Endothelial cell of umbilical vein (primary cell): ENCODE measurements at regions not wholly inside any gene's neighbourhood (a gene's known extent, or its start where the extent isn't known, plus 50 kb on each side); places are given as distances from the start of the nearest gene placed in this dataset.

Source experiments
- BruUV-seq: library from RNA; stranded (reverse); fragments of 400-500 nt; replicated peaks from 2 replicates; lab custom pipeline; 2021; lab: Mats Ljungman, UMichigan
- CTCF ChIA-PET: fragments of 300-600, 350-600 bp; sonication (Branson Sonifier 250); formaldehyde crosslinking; loops from one replicate; lab custom pipeline; 2021; ENCODE audit warnings: antibody characterized with exemption, inconsistent platforms; lab: Charles Lee
- POLR2A ChIA-PET: fragments of 300-600, 350-600 bp; sonication (Branson Sonifier 250); formaldehyde crosslinking; loops from one replicate; lab custom pipeline; 2021; ENCODE audit warnings: antibody characterized with exemption, inconsistent platforms; lab: Charles Lee
- DNase-seq: peaks from one replicate; pipeline ENCODE4 v3.0.0-alpha.2; 2011; ENCODE audit warnings: low read depth, low spot score
- FAIRE-seq: peaks from 2 replicates; lab custom pipeline; 2011; peaks lifted over from hg19 to GRCh38; lab: Jason Lieb, UNC
- H2AFZ ChIP-seq: 2 replicates; pipeline ENCODE4 v1.6.0; 2012; ENCODE audit warnings: low read depth, low read length, control low read depth, inconsistent platforms
- H3K27ac ChIP-seq: 2 replicates; pipeline ENCODE4 v1.5.1; 2011; ENCODE audit warnings: low read depth, mild to moderate bottlenecking, control low read depth, low read length, moderate library complexity; ENCODE audit not compliant: insufficient read depth
- H3K27me3 ChIP-seq, 2 experiments: 2 replicates each; pipeline versions ENCODE4 v1.6.0 to v1.6.1; 2011; ENCODE audit warnings: low read length in 2 of 2, mixed read lengths in 1 of 2; ENCODE audit not compliant: control insufficient read depth in 2 of 2, insufficient read depth in 2 of 2
- H3K36me3 ChIP-seq, 2 experiments: 2 replicates in 1 of 2; 3 replicates in 1 of 2; pipeline ENCODE4 v1.5.1; 2011; ENCODE audit warnings: low read length in 2 of 2, mild to moderate bottlenecking in 1 of 2, moderate library complexity in 1 of 2; ENCODE audit not compliant: control insufficient read depth in 2 of 2, insufficient read depth in 2 of 2; ENCODE audit errors: extremely low read depth in 1 of 2
- H3K4me1 ChIP-seq: 3 replicates; pipeline ENCODE4 v1.5.1; 2011; ENCODE audit warnings: mild to moderate bottlenecking, low read length; ENCODE audit not compliant: control insufficient read depth, insufficient read depth; ENCODE audit errors: extremely low read depth
- H3K4me2 ChIP-seq: 2 replicates; pipeline ENCODE4 v1.6.1; 2011; ENCODE audit warnings: low read length, control low read depth, mixed read lengths; ENCODE audit not compliant: insufficient read depth
- H3K4me3 ChIP-seq, 3 experiments: fragments of 200-600 bp in 1 of 3; sonication (generic), shearing (Covaris generic) in 1 of 3; replicated peaks in 1 of 3; 2 replicates each; pipeline ENCODE4 v1.5.1; 2011 to 2016; ENCODE audit warnings: control low read depth in 3 of 3, low read length in 3 of 3, mild to moderate bottlenecking in 2 of 3, inconsistent platforms in 1 of 3, low read depth in 1 of 3, moderate library complexity in 1 of 3; ENCODE audit not compliant: insufficient read depth in 1 of 3
- H3K79me2 ChIP-seq: 2 replicates; pipeline ENCODE4 v1.6.0; 2012; ENCODE audit warnings: low read length, inconsistent platforms; ENCODE audit not compliant: control insufficient read depth, insufficient read depth
- H3K9ac ChIP-seq: replicated peaks from 2 replicates; pipeline ENCODE3; 2011; ENCODE audit warnings: low read length, control low read depth; ENCODE audit not compliant: insufficient read depth; ENCODE audit errors: extremely low read depth
- H3K9me1 ChIP-seq: replicated peaks from 3 replicates; pipeline ENCODE4 v1.6.0; 2011; ENCODE audit warnings: mild to moderate bottlenecking, low read length; ENCODE audit not compliant: control insufficient read depth, insufficient read depth; ENCODE audit errors: extremely low read depth
- H3K9me3 ChIP-seq: replicated peaks from 2 replicates; pipeline ENCODE4 v1.5.1; 2012; ENCODE audit warnings: low read length, inconsistent platforms; ENCODE audit not compliant: control insufficient read depth, insufficient read depth
- H4K20me1 ChIP-seq: replicated peaks from 2 replicates; pipeline ENCODE3; 2011; ENCODE audit warnings: mild to moderate bottlenecking, low read length; ENCODE audit not compliant: control insufficient read depth, insufficient read depth; ENCODE audit errors: extremely low read depth
- EZH2 ChIP-seq: IDR thresholded peaks from 2 replicates; pipeline ENCODE4 v1.6.1; 2012; ENCODE audit warnings: borderline replicate concordance, low read depth, mild to moderate bottlenecking, moderate library complexity, low read length, inconsistent platforms; ENCODE audit not compliant: severe bottlenecking
- FOS ChIP-seq: IDR thresholded peaks from 2 replicates; pipeline ENCODE4 v1.6.1; 2011; ENCODE audit warnings: mild to moderate bottlenecking, low read length, moderate library complexity, borderline replicate concordance; ENCODE audit not compliant: insufficient read depth
- JUN ChIP-seq: IDR thresholded peaks from 2 replicates; pipeline ENCODE4 v1.6.1; 2011; ENCODE audit warnings: borderline replicate concordance, low read depth; ENCODE audit not compliant: insufficient read length, insufficient read depth
- POLR2AphosphoS5 ChIP-seq: IDR thresholded peaks from 2 replicates; pipeline ENCODE4 v1.6.1; 2012; ENCODE audit warnings: low read depth, mild to moderate bottlenecking, control low read depth, low read length, moderate library complexity; ENCODE audit not compliant: insufficient read depth
- dilution Hi-C: fragments of 300-500 bp; cut with MboI; formaldehyde crosslinking; loops from one replicate; pipeline ENCODE4 v1.15.0; 2019; ENCODE audit warnings: low sequenced_read_pairs; ENCODE audit not compliant: extremely low pct_ligation_motif_present
- intact Hi-C: fragments of 100-400 bp; cut with micrococcal nuclease; formaldehyde crosslinking; loops from one replicate; pipeline ENCODE4 v1.10.0; 2022

- no peak overlapping the region for H3K4me2 ChIP-seq
- no peak overlapping the region for H2AFZ ChIP-seq
- H3K27me3 ChIP-seq: no peaks in the 10 kb centered on the region
- TF ChIP-seq EZH2 (no peak), FOS (no peak)
- H3K36me3 ChIP-seq: no peaks in the 10 kb centered on the region
- no peaks in the 10 kb centered on the region for H4K20me1 ChIP-seq
- H3K4me1 ChIP-seq: peaks cover 3% of the 10 kb centered on the region
- ChIA-PET POLR2A (interaction anchor here (0.7 kb wide), 1 partner anchor 60 kb away, joined by 8 read pairs; no protein-coding TSS in a partner anchor), CTCF (no interaction called here)
- BruUV-seq: no TSS peak
- no peak overlapping the region for H3K4me3 ChIP-seq
- intact Hi-C loops: no loop called here
- no peak overlapping the region for H3K9ac ChIP-seq
- H3K9me3 ChIP-seq: no peaks in the 10 kb centered on the region
- no peak overlapping the region for H3K27ac ChIP-seq
- H3K9me1 ChIP-seq: no peaks in the 10 kb centered on the region
- no peak for FAIRE-seq
- dilution Hi-C loops: no loop called here
- DNase-seq: no peak
- no peaks in the 10 kb centered on the region for H3K79me2 ChIP-seq
These were observed 145.3 kb downstream of the SPRY2 start for GRCh38 chr13:80195649-80196048.

- intact Hi-C loops (no loop called here), dilution Hi-C loops (no loop called here)
- no peak overlapping the region for H3K9ac ChIP-seq
- BruUV-seq: no TSS peak
- H3K4me3 ChIP-seq: no peak overlapping the region
- no peaks in the 10 kb centered on the region for H3K9me3 ChIP-seq
- H3K79me2 ChIP-seq: no peaks in the 10 kb centered on the region
- no peaks in the 10 kb centered on the region for H3K36me3 ChIP-seq
- H3K4me1 ChIP-seq: no peaks in the 10 kb centered on the region
- CTCF ChIA-PET: no interaction called here
- FAIRE-seq: no peak
- H3K27ac ChIP-seq: no peak overlapping the region
- TF ChIP-seq EZH2 (no peak), JUN (no peak), POLR2AphosphoS5 (no peak)
- no peak overlapping the region for H3K4me2 ChIP-seq
- POLR2A ChIA-PET: no interaction called here
- H3K9me1 ChIP-seq: no peaks in the 10 kb centered on the region
- DNase-seq: no peak
- no peak overlapping the region for H2AFZ ChIP-seq
- no peaks in the 10 kb centered on the region for H4K20me1 ChIP-seq
- H3K27me3 ChIP-seq: no peaks in the 10 kb centered on the region
These were observed 150.9 kb downstream of the SPRY2 start for GRCh38 chr13:80189889-80190597.
